ENCODE measurements at regions not wholly inside any gene's neighbourhood (a gene's known extent, or its start where the extent isn't known, plus 50 kb on each side); places are given as distances from the start of the nearest gene placed in this dataset.

DNA sequence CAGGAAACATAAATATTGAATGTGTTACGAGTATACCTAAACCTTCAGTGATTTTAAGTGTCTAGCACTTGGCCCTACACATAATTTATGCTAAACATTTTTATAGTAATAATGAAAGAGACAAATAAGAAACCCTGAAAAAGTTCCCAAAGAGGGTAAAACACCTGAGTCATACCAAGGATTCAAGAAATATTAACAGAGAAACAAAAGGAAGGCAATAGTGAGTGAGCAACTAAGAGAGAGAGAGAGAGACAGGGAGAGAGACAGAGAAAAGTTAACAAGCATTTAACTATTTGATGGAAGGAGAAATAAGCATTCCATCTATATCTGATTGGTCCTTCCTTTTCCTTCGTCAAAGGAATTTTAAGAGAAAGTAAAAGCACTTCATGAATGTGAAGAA is 743.6 kb upstream of the POU3F4 start:
- dilution Hi-C loops (cut with MboI; ENCODE audit: extremely low pct_ligation_motif_present, low sequenced_read_pairs): no loop called here
- CTCF ChIA-PET: interaction anchor here (0.6 kb wide), 1 partner anchor 8 kb away, joined by 3 read pairs; no protein-coding TSS in a partner anchor

More for the DNA sequence above, 743.6 kb upstream of the POU3F4 start:
- no TSS peak for BruUV-seq (replicated peaks)
- H3K79me2 ChIP-seq (ENCODE audit: control insufficient read depth, insufficient read depth, low read length): no peaks in the 10 kb centered on the region
- no peak overlapping the region for H3K9ac ChIP-seq (replicated peaks; ENCODE audit: extremely low read depth, insufficient read depth, low read length)
- H3K9me3 ChIP-seq (replicated peaks; ENCODE audit: control insufficient read depth, insufficient read depth, low read length): no peaks in the 10 kb centered on the region
- no peaks in the 10 kb centered on the region for H3K36me3 ChIP-seq (ENCODE audit: control insufficient read depth in 2 of 2, extremely low read depth in 1 of 2, insufficient read depth in 2 of 2, low read length in 2 of 2)
- no peaks in the 10 kb centered on the region for H3K4me1 ChIP-seq (ENCODE audit: control insufficient read depth, extremely low read depth, insufficient read depth, low read length)
- H3K9me1 ChIP-seq (replicated peaks; ENCODE audit: control insufficient read depth, extremely low read depth, insufficient read depth, low read length): no peaks in the 10 kb centered on the region
- no peak overlapping the region for H3K4me3 ChIP-seq (replicated peaks in 1 of 3; ENCODE audit: insufficient read depth in 1 of 3, low read depth in 1 of 3, low read length in 3 of 3)
- TF ChIP-seq MYC (IDR thresholded peaks at IDR 0.05; ENCODE audit: low read depth, low read length) (no peak), JUN (IDR thresholded peaks at IDR 0.05; ENCODE audit: borderline replicate concordance, insufficient read depth, insufficient read length, low read depth) (no peak), POLR2AphosphoS5 (IDR thresholded peaks at IDR 0.05; ENCODE audit: insufficient read depth, low read depth, low read length) (no peak), EZH2 (IDR thresholded peaks at IDR 0.05; ENCODE audit: borderline replicate concordance, low read depth, low read length, severe bottlenecking) (no peak), FOS (IDR thresholded peaks at IDR 0.05; ENCODE audit: borderline replicate concordance, insufficient read depth, low read length) (no peak), POLR2A (IDR thresholded peaks at IDR 0.05; ENCODE audit: low read depth, low read length) (no peak), GATA2 (IDR thresholded peaks at IDR 0.05; ENCODE audit: insufficient read depth, insufficient read length, low read depth, low read length) (no peak)
- TF ChIP-seq, protein P1, sequence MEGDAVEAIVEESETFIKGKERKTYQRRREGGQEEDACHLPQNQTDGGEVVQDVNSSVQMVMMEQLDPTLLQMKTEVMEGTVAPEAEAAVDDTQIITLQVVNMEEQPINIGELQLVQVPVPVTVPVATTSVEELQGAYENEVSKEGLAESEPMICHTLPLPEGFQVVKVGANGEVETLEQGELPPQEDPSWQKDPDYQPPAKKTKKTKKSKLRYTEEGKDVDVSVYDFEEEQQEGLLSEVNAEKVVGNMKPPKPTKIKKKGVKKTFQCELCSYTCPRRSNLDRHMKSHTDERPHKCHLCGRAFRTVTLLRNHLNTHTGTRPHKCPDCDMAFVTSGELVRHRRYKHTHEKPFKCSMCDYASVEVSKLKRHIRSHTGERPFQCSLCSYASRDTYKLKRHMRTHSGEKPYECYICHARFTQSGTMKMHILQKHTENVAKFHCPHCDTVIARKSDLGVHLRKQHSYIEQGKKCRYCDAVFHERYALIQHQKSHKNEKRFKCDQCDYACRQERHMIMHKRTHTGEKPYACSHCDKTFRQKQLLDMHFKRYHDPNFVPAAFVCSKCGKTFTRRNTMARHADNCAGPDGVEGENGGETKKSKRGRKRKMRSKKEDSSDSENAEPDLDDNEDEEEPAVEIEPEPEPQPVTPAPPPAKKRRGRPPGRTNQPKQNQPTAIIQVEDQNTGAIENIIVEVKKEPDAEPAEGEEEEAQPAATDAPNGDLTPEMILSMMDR (IDR thresholded peaks at IDR 0.05; ENCODE audit: extremely low read depth in 1 of 2, insufficient read depth in 1 of 2, low read depth in 1 of 2, low read length in 2 of 2): no peak
- TF ChIP-seq, protein P2, sequence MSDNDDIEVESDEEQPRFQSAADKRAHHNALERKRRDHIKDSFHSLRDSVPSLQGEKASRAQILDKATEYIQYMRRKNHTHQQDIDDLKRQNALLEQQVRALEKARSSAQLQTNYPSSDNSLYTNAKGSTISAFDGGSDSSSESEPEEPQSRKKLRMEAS (IDR thresholded peaks at IDR 0.05; ENCODE audit: insufficient read depth, insufficient read length): no peak
- DNase-seq (ENCODE audit: low read depth, low spot score): no peak
- no peak overlapping the region for H3K27ac ChIP-seq (ENCODE audit: insufficient read depth, low read depth, low read length)
- no peaks in the 10 kb centered on the region for H4K20me1 ChIP-seq (replicated peaks; ENCODE audit: control insufficient read depth, extremely low read depth, insufficient read depth, low read length)
- no peaks in the 10 kb centered on the region for H3K27me3 ChIP-seq (ENCODE audit: control insufficient read depth in 2 of 2, insufficient read depth in 2 of 2, low read length in 2 of 2)
- intact Hi-C loops (cut with micrococcal nuclease): no loop called here
- FAIRE-seq: no peak
- H2AFZ ChIP-seq (ENCODE audit: low read depth, low read length): no peak overlapping the region
- H3K4me2 ChIP-seq (ENCODE audit: insufficient read depth, low read length): peak overlapping the region; percentile 17
- POLR2A ChIA-PET: no interaction called here

Measured in endothelial cell of umbilical vein (primary cell).